ENCODE measurements at regions not wholly inside any gene's neighbourhood (a gene's known extent, or its start where the extent isn't known, plus 50 kb on each side); places are given as distances from the start of the nearest gene placed in this dataset.

DNA sequence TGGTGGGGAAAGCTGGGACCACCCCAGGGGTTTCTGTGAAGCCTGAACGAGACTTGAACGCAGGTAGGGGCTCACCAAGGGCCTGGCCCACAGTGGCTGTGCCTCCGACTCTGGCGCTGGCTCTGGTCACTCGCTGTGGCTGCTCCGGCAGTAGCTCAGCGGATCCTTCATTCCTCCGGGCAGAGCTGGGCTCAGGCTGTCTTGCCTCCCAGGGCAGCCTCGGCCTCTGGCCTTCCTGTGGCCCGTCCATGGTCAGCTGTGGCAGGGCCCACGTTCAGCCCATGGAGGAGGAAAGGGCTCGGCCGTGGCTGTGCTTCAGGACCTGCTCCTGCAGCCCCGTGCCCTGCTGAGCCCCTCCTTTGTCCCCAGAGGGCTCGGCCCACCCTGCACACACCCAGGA, 162.9 kb upstream of the C1orf174 start:
- H3K27ac ChIP-seq = no peak overlapping the region
- H3K27me3 ChIP-seq (replicated peaks; ENCODE audit: insufficient read depth) = no peaks in the 10 kb centered on the region
- ATAC-seq (ENCODE audit: insufficient number of reproducible peaks, low FRiP score, low read depth) (no peak), DNase-seq (ENCODE audit: low spot score) (no peak)
- H3K9me3 ChIP-seq = no peaks in the 10 kb centered on the region
- no peak overlapping the region for H3K4me3 ChIP-seq
- no peaks in the 10 kb centered on the region for H3K36me3 ChIP-seq
- TF ChIP-seq, protein P1, sequence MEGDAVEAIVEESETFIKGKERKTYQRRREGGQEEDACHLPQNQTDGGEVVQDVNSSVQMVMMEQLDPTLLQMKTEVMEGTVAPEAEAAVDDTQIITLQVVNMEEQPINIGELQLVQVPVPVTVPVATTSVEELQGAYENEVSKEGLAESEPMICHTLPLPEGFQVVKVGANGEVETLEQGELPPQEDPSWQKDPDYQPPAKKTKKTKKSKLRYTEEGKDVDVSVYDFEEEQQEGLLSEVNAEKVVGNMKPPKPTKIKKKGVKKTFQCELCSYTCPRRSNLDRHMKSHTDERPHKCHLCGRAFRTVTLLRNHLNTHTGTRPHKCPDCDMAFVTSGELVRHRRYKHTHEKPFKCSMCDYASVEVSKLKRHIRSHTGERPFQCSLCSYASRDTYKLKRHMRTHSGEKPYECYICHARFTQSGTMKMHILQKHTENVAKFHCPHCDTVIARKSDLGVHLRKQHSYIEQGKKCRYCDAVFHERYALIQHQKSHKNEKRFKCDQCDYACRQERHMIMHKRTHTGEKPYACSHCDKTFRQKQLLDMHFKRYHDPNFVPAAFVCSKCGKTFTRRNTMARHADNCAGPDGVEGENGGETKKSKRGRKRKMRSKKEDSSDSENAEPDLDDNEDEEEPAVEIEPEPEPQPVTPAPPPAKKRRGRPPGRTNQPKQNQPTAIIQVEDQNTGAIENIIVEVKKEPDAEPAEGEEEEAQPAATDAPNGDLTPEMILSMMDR (IDR thresholded peaks at IDR 0.05) = no peak
- no peaks in the 10 kb centered on the region for H3K4me1 ChIP-seq (ENCODE audit: control insufficient read depth in 1 of 2, low read depth in 2 of 2)

DNA sequence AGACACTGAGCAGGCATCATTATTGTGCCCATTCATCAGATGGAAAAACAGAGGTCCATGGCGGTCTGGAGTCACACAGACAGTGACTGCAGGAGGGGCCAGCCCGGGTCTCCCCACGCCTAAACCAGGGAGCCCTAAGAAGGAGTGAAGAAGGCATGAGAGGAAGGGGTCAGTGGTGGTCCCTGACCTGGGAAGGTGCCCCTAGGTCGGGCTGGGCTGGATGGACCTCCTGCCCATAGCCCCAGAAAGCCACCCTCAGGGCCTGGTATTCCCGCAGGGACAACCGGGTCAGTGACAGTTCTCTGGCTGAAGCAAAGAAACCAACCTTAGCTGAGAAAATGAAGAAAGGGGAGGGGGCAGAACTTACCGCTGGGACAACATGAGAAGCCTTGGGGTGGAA, 163.4 kb upstream of the C1orf174 start:
- TF ChIP-seq, protein P1 (IDR thresholded peaks at IDR 0.05) = no peak
- no peaks in the 10 kb centered on the region for H3K36me3 ChIP-seq
- H3K27ac ChIP-seq = no peak overlapping the region
- H3K27me3 ChIP-seq (replicated peaks; ENCODE audit: insufficient read depth) = no peaks in the 10 kb centered on the region
- no peaks in the 10 kb centered on the region for H3K4me1 ChIP-seq (ENCODE audit: control insufficient read depth in 1 of 2, low read depth in 2 of 2)
- H3K4me3 ChIP-seq = no peak overlapping the region
- H3K9me3 ChIP-seq = no peaks in the 10 kb centered on the region
- ATAC-seq (ENCODE audit: insufficient number of reproducible peaks, low FRiP score, low read depth) (no peak), DNase-seq (ENCODE audit: low spot score) (no peak)

GRCh38 chr1:4064150-4064889, 164.2 kb upstream of the C1orf174 start:
- DNase-seq (ENCODE audit: low spot score) (no peak), ATAC-seq (ENCODE audit: insufficient number of reproducible peaks, low FRiP score, low read depth) (no peak)
- TF ChIP-seq, protein P1 (IDR thresholded peaks at IDR 0.05) = no peak
- no peaks in the 10 kb centered on the region for H3K9me3 ChIP-seq
- H3K27ac ChIP-seq = no peak overlapping the region
- H3K4me1 ChIP-seq (ENCODE audit: control insufficient read depth in 1 of 2, low read depth in 2 of 2) = no peaks in the 10 kb centered on the region
- H3K4me3 ChIP-seq = no peak overlapping the region
- H3K36me3 ChIP-seq = no peaks in the 10 kb centered on the region
- H3K27me3 ChIP-seq (replicated peaks; ENCODE audit: insufficient read depth) = no peaks in the 10 kb centered on the region

- Histone ChIP-seq H3K4me1 (ENCODE audit: control insufficient read depth in 1 of 2, low read depth in 2 of 2) (no peaks in the 10 kb centered on the region), H3K27ac (no peak overlapping the region), H3K9me3 (no peaks in the 10 kb centered on the region), H3K36me3 (no peaks in the 10 kb centered on the region), H3K4me3 (no peak overlapping the region), H3K27me3 (replicated peaks; ENCODE audit: insufficient read depth) (no peaks in the 10 kb centered on the region)
- DNase-seq (ENCODE audit: low spot score) (no peak), ATAC-seq (ENCODE audit: insufficient number of reproducible peaks, low FRiP score, low read depth) (no peak)
- TF ChIP-seq, protein P1 (IDR thresholded peaks at IDR 0.05) = no peak
Observed at GRCh38 chr1:4066860-4067599, 167.0 kb upstream of the C1orf174 start.

DNA sequence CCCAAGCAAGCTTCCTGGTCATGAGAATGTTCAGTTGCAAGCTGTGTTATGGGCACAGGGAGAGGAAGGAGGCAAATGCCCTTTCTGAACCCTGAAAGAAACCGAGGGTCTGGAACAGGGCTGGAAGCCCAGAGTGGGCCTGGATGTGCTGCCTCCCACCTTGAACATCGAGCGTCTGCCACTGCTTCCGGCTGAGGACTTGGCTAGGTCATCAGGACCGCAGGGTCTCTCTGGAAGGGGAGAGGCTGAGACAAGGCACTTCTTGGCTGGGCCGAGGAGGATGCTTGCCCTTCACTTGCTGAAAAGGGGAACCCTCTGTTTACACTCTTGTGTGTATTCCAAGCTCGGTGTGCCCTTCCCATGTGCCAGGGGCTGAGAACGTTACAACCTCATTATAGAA, 168.0 kb upstream of the C1orf174 start:
- no peaks in the 10 kb centered on the region for H3K36me3 ChIP-seq
- H3K4me1 ChIP-seq (ENCODE audit: control insufficient read depth in 1 of 2, low read depth in 2 of 2) = no peaks in the 10 kb centered on the region
- no peak overlapping the region for H3K4me3 ChIP-seq
- no peak for ATAC-seq (ENCODE audit: insufficient number of reproducible peaks, low FRiP score, low read depth)
- no peak overlapping the region for H3K27ac ChIP-seq
- no peaks in the 10 kb centered on the region for H3K9me3 ChIP-seq
- no peaks in the 10 kb centered on the region for H3K27me3 ChIP-seq (replicated peaks; ENCODE audit: insufficient read depth)
- TF ChIP-seq, protein P1 (IDR thresholded peaks at IDR 0.05) = no peak
- no peak for DNase-seq (ENCODE audit: low spot score)
